ENCODE measurements at regions not wholly inside any gene's neighbourhood (a gene's known extent, or its start where the extent isn't known, plus 50 kb on each side); places are given as distances from the start of the nearest gene placed in this dataset.

- DNase-seq (ENCODE audit: low read depth) = no peak
Measured at GRCh38 chr7:156232931-156233705, 407.5 kb upstream of the RNF32 start.

- no peak for DNase-seq (ENCODE audit: low read depth)
Measured at GRCh38 chr7:156230576-156230975, 410.0 kb upstream of the RNF32 start.

- no peak for DNase-seq (ENCODE audit: low read depth)
Measured at GRCh38 chr7:156224833-156225225, 412.6 kb upstream of the SHH start.

GRCh38 chr7:156223935-156224832, 411.9 kb upstream of the SHH start:
- no peak for DNase-seq (ENCODE audit: low read depth)

GRCh38 chr7:156222611-156223010, 410.3 kb upstream of the SHH start:
- no peak for DNase-seq (ENCODE audit: low read depth)

- no peak for DNase-seq (ENCODE audit: low read depth)
Measured at GRCh38 chr7:156222151-156222550, 409.9 kb upstream of the SHH start.

- no peak for DNase-seq (ENCODE audit: low read depth)
Measured at GRCh38 chr7:156220701-156221100, 408.4 kb upstream of the SHH start.

- DNase-seq (ENCODE audit: low read depth) = no peak
Measured at GRCh38 chr7:156220078-156220605, 407.9 kb upstream of the SHH start.

- no peak for DNase-seq (ENCODE audit: low read depth)
Measured at GRCh38 chr7:156219307-156220077, 407.2 kb upstream of the SHH start.

- no peak for DNase-seq (ENCODE audit: low read depth)
Measured at GRCh38 chr7:156218544-156219306, 406.5 kb upstream of the SHH start.

GRCh38 chr7:156217803-156218202, 405.5 kb upstream of the SHH start:
- DNase-seq (ENCODE audit: low read depth) = no peak

- no peak for DNase-seq (ENCODE audit: low read depth)
Measured at GRCh38 chr7:156209087-156209486, 396.8 kb upstream of the SHH start.

GRCh38 chr7:156207306-156207705, 395.0 kb upstream of the SHH start:
- no peak for DNase-seq (ENCODE audit: low read depth)

- DNase-seq (ENCODE audit: low read depth) = no peak
Measured at GRCh38 chr7:156206174-156206573, 393.9 kb upstream of the SHH start.

GRCh38 chr7:156204820-156205219, 392.6 kb upstream of the SHH start:
- no peak for DNase-seq (ENCODE audit: low read depth)

- no peak for DNase-seq (ENCODE audit: low read depth)
Measured at GRCh38 chr7:156203923-156204322, 391.7 kb upstream of the SHH start.

- DNase-seq (ENCODE audit: low read depth) = no peak
Measured at GRCh38 chr7:156198277-156198676, 386.0 kb upstream of the SHH start.

- DNase-seq (ENCODE audit: low read depth) = no peak
Measured at GRCh38 chr7:156196649-156197048, 384.4 kb upstream of the SHH start.

GRCh38 chr7:156195276-156195675, 383.0 kb upstream of the SHH start:
- no peak for DNase-seq (ENCODE audit: low read depth)

- DNase-seq (ENCODE audit: low read depth) = no peak
Measured at GRCh38 chr7:156194813-156195212, 382.6 kb upstream of the SHH start.

- DNase-seq (ENCODE audit: low read depth) = peak; percentile 52
Measured at GRCh38 chr7:156192921-156193320, 380.7 kb upstream of the SHH start.
